ENCODE measurements at regions not wholly inside any gene's neighbourhood (a gene's known extent, or its start where the extent isn't known, plus 50 kb on each side); places are given as distances from the start of the nearest gene placed in this dataset.

DNA sequence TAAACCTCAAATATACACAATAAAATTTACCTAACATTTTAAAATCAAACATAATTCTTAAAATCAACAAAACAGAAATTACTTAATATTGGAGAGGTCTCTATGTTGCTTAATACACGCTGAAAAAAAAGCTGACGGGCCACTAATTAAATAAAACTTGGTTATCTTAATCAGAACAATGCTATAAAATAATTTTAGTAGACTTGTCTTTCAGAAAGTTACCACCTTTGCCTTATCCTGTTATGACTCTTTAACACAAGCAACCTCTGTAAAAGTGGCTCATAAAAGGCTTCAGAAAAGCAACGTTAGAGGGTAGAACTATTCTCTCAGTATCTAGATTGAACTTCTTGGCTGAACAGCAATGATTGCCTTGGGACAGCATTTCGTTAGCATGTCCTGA, 251.0 kb upstream of the RIOK2 start:
- TF ChIP-seq, protein P1, sequence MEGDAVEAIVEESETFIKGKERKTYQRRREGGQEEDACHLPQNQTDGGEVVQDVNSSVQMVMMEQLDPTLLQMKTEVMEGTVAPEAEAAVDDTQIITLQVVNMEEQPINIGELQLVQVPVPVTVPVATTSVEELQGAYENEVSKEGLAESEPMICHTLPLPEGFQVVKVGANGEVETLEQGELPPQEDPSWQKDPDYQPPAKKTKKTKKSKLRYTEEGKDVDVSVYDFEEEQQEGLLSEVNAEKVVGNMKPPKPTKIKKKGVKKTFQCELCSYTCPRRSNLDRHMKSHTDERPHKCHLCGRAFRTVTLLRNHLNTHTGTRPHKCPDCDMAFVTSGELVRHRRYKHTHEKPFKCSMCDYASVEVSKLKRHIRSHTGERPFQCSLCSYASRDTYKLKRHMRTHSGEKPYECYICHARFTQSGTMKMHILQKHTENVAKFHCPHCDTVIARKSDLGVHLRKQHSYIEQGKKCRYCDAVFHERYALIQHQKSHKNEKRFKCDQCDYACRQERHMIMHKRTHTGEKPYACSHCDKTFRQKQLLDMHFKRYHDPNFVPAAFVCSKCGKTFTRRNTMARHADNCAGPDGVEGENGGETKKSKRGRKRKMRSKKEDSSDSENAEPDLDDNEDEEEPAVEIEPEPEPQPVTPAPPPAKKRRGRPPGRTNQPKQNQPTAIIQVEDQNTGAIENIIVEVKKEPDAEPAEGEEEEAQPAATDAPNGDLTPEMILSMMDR (IDR thresholded peaks at IDR 0.05): no peak
- TF ChIP-seq POLR2A (IDR thresholded peaks at IDR 0.05): no peak
